Uterus (tissue), 2 donors: ENCODE measurements at regions not wholly inside any gene's neighbourhood (a gene's known extent, or its start where the extent isn't known, plus 50 kb on each side); places are given as distances from the start of the nearest gene placed in this dataset.
"Not testable (repeated sequence)": the region's sequence is repeated elsewhere in the genome, so short reads cannot be mapped to it uniquely, and the experiment has no call there.

Source experiments
- POLR2A ChIP-seq, 2 donors: fragments of 450-650 bp; IDR thresholded peaks; one replicate each; pipeline ENCODE4 v1.6.1; 2016; ENCODE audit warnings: antibody characterized with exemption in 2 of 2, mild to moderate bottlenecking in 1 of 2, moderate library complexity in 1 of 2
- TF ChIP-seq, protein P1 (sequence below), 4 experiments: fragments of 200-600 bp in 2 of 4; fragments of 450-650 bp in 2 of 4; sonication (generic) in 2 of 4; IDR thresholded peaks; one replicate each; pipeline ENCODE4 v1.5.1; 2016 to 2019; ENCODE audit warnings: antibody characterized with exemption in 4 of 4, mild to moderate bottlenecking in 2 of 4, moderate library complexity in 1 of 4

- TF ChIP-seq, protein P1, sequence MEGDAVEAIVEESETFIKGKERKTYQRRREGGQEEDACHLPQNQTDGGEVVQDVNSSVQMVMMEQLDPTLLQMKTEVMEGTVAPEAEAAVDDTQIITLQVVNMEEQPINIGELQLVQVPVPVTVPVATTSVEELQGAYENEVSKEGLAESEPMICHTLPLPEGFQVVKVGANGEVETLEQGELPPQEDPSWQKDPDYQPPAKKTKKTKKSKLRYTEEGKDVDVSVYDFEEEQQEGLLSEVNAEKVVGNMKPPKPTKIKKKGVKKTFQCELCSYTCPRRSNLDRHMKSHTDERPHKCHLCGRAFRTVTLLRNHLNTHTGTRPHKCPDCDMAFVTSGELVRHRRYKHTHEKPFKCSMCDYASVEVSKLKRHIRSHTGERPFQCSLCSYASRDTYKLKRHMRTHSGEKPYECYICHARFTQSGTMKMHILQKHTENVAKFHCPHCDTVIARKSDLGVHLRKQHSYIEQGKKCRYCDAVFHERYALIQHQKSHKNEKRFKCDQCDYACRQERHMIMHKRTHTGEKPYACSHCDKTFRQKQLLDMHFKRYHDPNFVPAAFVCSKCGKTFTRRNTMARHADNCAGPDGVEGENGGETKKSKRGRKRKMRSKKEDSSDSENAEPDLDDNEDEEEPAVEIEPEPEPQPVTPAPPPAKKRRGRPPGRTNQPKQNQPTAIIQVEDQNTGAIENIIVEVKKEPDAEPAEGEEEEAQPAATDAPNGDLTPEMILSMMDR (IDR thresholded peaks at IDR 0.05), result not testable (repeated sequence)
- not testable (repeated sequence) for TF ChIP-seq POLR2A (IDR thresholded peaks at IDR 0.05)
Measured at GRCh38 chr5:1574023-1574318, 50.2 kb upstream of the LPCAT1 start.
